VCaP (cell line): ENCODE measurements at regions not wholly inside any gene's neighbourhood (a gene's known extent, or its start where the extent isn't known, plus 50 kb on each side); places are given as distances from the start of the nearest gene placed in this dataset.

Source experiments
- H3K27ac ChIP-seq: fragments of 450-650 bp; 2 replicates; pipeline ENCODE4 v1.5.1; 2017
- TF ChIP-seq, protein P1 (sequence below): fragments of 450-650 bp; conservative IDR thresholded peaks from 2 replicates; pipeline ENCODE4 v1.5.1; 2017; ENCODE audit warnings: mild to moderate bottlenecking, moderate library complexity

DNA sequence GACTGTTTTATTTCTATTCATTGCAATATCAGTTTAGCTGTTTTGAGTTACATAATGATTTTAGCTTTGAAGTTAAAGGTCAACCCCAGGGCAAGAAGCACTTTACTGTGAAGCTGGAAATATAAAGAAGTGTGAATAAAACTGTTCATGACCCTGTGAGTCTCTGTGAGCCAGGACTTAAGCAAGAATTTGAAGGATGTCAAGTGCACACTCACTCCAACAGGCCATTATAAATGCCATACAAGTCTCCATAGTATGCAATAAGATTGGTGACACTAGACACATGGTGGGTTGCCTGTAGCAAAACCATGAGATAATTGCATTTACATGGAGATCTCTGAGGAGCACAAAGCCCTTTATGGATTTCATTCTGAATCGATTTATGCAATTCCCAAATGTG lies 318.7 kb upstream of the ITGA1 start:
- TF ChIP-seq, protein P1, sequence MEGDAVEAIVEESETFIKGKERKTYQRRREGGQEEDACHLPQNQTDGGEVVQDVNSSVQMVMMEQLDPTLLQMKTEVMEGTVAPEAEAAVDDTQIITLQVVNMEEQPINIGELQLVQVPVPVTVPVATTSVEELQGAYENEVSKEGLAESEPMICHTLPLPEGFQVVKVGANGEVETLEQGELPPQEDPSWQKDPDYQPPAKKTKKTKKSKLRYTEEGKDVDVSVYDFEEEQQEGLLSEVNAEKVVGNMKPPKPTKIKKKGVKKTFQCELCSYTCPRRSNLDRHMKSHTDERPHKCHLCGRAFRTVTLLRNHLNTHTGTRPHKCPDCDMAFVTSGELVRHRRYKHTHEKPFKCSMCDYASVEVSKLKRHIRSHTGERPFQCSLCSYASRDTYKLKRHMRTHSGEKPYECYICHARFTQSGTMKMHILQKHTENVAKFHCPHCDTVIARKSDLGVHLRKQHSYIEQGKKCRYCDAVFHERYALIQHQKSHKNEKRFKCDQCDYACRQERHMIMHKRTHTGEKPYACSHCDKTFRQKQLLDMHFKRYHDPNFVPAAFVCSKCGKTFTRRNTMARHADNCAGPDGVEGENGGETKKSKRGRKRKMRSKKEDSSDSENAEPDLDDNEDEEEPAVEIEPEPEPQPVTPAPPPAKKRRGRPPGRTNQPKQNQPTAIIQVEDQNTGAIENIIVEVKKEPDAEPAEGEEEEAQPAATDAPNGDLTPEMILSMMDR: no peak
- no peak overlapping the region for H3K27ac ChIP-seq

GRCh38 chr5:52469420-52469819 lies 318.3 kb upstream of the ITGA1 start:
- H3K27ac ChIP-seq: no peak overlapping the region
- TF ChIP-seq, protein P1: no peak

DNA sequence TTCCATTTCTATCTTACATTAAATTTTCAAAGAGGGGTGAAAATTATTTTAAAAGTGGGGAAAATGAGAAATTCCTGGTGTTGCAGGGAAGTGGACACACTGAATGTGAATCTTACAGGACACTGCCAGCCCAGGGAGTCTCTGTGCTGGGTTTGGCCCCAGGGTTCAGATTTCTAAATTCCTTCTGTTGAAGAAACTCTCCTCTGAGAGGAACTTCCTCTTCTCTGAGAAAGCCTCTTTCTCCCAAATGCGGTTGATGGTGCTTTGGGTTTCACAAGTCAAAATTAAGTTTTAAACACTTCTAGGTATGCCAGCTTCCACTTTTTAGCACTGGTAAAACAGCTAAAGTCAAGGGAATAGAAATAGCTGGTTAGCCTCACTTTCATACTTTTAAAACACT lies 317.9 kb upstream of the ITGA1 start:
- TF ChIP-seq, protein P1: no peak
- H3K27ac ChIP-seq: no peak overlapping the region

GRCh38 chr5:52476346-52476745 lies 311.4 kb upstream of the ITGA1 start:
- TF ChIP-seq, protein P1: no peak
- no peak overlapping the region for H3K27ac ChIP-seq

GRCh38 chr5:52481201-52481600 lies 306.5 kb upstream of the ITGA1 start:
- TF ChIP-seq, protein P1: no peak
- H3K27ac ChIP-seq: no peak overlapping the region

DNA sequence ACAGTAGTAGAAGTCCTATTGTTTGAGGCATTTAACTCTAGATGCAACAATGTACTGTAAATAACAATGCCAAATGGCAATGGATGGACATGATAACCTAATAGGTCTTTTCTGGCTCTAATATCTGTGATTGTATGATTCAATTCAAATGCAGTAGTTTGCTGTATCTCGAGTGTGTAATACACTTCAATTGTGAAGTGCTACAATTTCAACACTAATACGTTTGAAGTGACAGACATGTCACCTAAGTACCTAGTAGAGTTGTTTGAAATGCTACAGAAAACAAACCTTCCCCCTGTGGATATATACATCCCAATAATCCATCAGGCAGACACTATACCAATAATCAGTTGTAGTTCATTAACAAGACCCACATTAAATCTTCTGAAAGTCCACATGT lies 305.9 kb upstream of the ITGA1 start:
- H3K27ac ChIP-seq: no peak overlapping the region
- TF ChIP-seq, protein P1: no peak

DNA sequence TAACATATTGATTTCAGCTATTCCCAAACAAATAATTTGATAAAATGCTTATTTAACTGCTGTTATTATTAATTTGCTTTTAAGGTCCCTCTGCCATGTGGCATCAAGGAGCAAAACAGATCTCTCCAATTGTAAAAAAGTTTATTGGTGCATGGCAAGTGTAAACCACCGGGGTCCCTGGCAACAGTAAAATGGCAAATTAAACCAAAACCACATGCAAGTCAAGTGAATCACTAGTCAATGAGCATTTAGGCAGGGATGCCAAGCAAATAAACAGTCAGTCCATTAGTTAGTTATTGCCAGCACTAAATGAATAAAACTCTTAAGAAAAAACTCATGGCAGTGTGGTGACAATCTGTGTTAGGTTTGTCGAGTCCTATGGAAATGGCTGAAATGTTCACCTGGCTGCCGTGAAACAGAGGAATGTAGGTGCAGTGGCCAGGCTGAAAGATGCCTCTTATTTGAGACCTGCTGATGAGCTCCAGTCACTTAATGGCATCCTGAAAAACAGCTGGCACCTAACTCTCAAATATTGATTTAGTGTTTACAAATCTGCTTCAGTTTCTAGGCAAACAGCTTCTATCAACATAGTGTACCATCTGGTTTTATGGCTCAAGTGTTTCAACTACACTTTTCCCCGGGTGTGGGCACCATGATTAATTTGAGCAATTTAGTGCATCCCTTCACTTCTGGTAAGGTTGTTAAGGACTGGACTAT lies 296.5 kb upstream of the ITGA1 start:
- peak overlapping the region; percentile 76 for H3K27ac ChIP-seq
- TF ChIP-seq, protein P1: no peak
